Astrocyte of the spinal cord (primary cell): ENCODE measurements at regions not wholly inside any gene's neighbourhood (a gene's known extent, or its start where the extent isn't known, plus 50 kb on each side); places are given as distances from the start of the nearest gene placed in this dataset.

Experiments
- DNase-seq: peaks from one replicate; pipeline ENCODE4 v3.0.0; 2011; ENCODE audit warnings: low read depth, low spot score
- H3K4me3 ChIP-seq: 2 replicates; pipeline ENCODE4 v1.5.1; 2011; ENCODE audit warnings: low read depth, mild to moderate bottlenecking, low read length, moderate library complexity
- CTCF ChIP-seq: IDR thresholded peaks from 2 replicates; pipeline ENCODE4 v1.5.1; 2012; ENCODE audit warnings: low read depth, mild to moderate bottlenecking, low read length, inconsistent platforms
- in situ Hi-C: cut with HindIII; loops from 2 replicates; pipeline ENCODE4 v1.10.0; 2017; ENCODE audit warnings: low sequenced_read_pairs

- DNase-seq, result no peak
- H3K4me3 ChIP-seq, result no peak overlapping the region
- in situ Hi-C loops, result no loop called here
- no peak for TF ChIP-seq CTCF
Measured at GRCh38 chr12:127079636-127080035, 1187.3 kb upstream of the TMEM132C start.

- H3K4me3 ChIP-seq, result no peak overlapping the region
- DNase-seq, result no peak
- in situ Hi-C loops, result no loop called here
- no peak for TF ChIP-seq CTCF
Measured at GRCh38 chr12:127081058-127081457, 1185.9 kb upstream of the TMEM132C start.

- DNase-seq, result peak; percentile 88
- TF ChIP-seq CTCF, result no peak
- peak overlapping the region; percentile 30 for H3K4me3 ChIP-seq
- in situ Hi-C loops, result no loop called here
Measured at GRCh38 chr12:127083008-127083949, 1183.7 kb upstream of the TMEM132C start.

- no peak for DNase-seq
- no peak overlapping the region for H3K4me3 ChIP-seq
- no peak for TF ChIP-seq CTCF
- in situ Hi-C loops, result no loop called here
Measured at GRCh38 chr12:127101076-127101475, 1165.9 kb upstream of the TMEM132C start.

GRCh38 chr12:127106041-127106440, 1160.9 kb upstream of the TMEM132C start:
- in situ Hi-C loops, result no loop called here
- no peak for TF ChIP-seq CTCF

GRCh38 chr12:127106697-127107096, 1160.3 kb upstream of the TMEM132C start:
- DNase-seq, result no peak
- H3K4me3 ChIP-seq, result no peak overlapping the region
- in situ Hi-C loops, result no loop called here
- TF ChIP-seq CTCF, result no peak

More at GRCh38 chr12:127106041-127106440, 1160.9 kb upstream of the TMEM132C start:
- H3K4me3 ChIP-seq, result no peak overlapping the region
- DNase-seq, result no peak
